Vagina (tissue), 2 donors: ENCODE measurements at regions not wholly inside any gene's neighbourhood (a gene's known extent, or its start where the extent isn't known, plus 50 kb on each side); places are given as distances from the start of the nearest gene placed in this dataset.

ENCODE experiments used
- DNase-seq, 2 donors: peaks; one replicate each; pipeline ENCODE4 v3.0.0-alpha.2; 2017; ENCODE audit errors: extremely low spot score in 2 of 2
- H3K27ac ChIP-seq: fragments of 200-600 bp; sonication (generic); one replicate; pipeline ENCODE4 v1.5.1; 2019
- H3K27me3 ChIP-seq: fragments of 200-600 bp; sonication (generic); one replicate; pipeline ENCODE4 v1.5.1; 2019
- H3K36me3 ChIP-seq, 2 donors: fragments of 200-600 bp; sonication (generic); one replicate each; pipeline ENCODE4 v1.5.1; 2017 to 2019
- H3K4me1 ChIP-seq: fragments of 200-600 bp; sonication (generic); one replicate; pipeline ENCODE4 v1.5.1; 2019
- H3K4me3 ChIP-seq, 2 donors: fragments of 200-600 bp; sonication (generic); 1 replicate in 1 of 2; 2 replicates in 1 of 2; pipeline ENCODE4 v1.5.1; 2016 to 2019
- H3K9me3 ChIP-seq: fragments of 200-600 bp; sonication (generic); one replicate; pipeline ENCODE4 v1.5.1; 2019
- POLR2A ChIP-seq, 2 donors: fragments of 450-650 bp; IDR thresholded peaks; one replicate each; pipeline ENCODE4 v1.6.1; 2017; ENCODE audit warnings: antibody characterized with exemption in 2 of 2, mild to moderate bottlenecking in 2 of 2, moderate library complexity in 2 of 2
- POLR2AphosphoS5 ChIP-seq, 2 donors: sonication (generic); formaldehyde crosslinking; IDR thresholded peaks; one replicate each; pipeline ENCODE4 v1.9.0; 2017; ENCODE audit warnings: antibody characterized with exemption in 2 of 2, mild to moderate bottlenecking in 2 of 2, low read depth in 1 of 2; ENCODE audit not compliant: insufficient read depth in 1 of 2
- intact Hi-C: fragments of 100-400 bp; cut with DNase I; formaldehyde crosslinking; loops from one replicate; pipeline ENCODE4 v1.15.1; 2023
- TF ChIP-seq, protein P1 (sequence below), 3 experiments: fragments of 450-650 bp in 2 of 3; fragments of 200-600 bp in 1 of 3; sonication (generic) in 1 of 3; IDR thresholded peaks; one replicate each; pipeline ENCODE4 v1.5.1; 2017 to 2019; ENCODE audit warnings: antibody characterized with exemption in 3 of 3, mild to moderate bottlenecking in 2 of 3, moderate library complexity in 2 of 3

DNA sequence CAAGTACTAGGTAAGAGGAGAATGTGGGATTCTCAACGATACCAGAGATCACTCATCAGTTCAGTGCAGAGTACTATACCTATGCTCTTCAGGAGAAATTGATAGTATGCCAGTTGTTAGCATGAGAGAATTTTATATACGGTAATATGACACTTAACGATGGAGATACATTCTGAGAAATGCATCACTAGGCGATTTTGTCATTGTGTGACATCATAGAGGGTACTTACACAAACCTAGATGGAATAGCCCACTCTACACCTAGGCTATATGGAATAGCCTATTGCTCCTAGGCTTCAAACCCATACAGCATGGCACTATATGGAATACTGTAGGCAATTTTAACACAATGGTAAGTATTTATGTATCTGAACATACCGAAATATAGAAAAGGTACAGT is 140.2 kb downstream of the SLIT2 start:
- no peak for TF ChIP-seq POLR2AphosphoS5 (IDR thresholded peaks at IDR 0.05; ENCODE audit: insufficient read depth in 1 of 2, low read depth in 1 of 2)
- TF ChIP-seq, protein P1, sequence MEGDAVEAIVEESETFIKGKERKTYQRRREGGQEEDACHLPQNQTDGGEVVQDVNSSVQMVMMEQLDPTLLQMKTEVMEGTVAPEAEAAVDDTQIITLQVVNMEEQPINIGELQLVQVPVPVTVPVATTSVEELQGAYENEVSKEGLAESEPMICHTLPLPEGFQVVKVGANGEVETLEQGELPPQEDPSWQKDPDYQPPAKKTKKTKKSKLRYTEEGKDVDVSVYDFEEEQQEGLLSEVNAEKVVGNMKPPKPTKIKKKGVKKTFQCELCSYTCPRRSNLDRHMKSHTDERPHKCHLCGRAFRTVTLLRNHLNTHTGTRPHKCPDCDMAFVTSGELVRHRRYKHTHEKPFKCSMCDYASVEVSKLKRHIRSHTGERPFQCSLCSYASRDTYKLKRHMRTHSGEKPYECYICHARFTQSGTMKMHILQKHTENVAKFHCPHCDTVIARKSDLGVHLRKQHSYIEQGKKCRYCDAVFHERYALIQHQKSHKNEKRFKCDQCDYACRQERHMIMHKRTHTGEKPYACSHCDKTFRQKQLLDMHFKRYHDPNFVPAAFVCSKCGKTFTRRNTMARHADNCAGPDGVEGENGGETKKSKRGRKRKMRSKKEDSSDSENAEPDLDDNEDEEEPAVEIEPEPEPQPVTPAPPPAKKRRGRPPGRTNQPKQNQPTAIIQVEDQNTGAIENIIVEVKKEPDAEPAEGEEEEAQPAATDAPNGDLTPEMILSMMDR (IDR thresholded peaks at IDR 0.05), result no peak
- TF ChIP-seq POLR2A (IDR thresholded peaks at IDR 0.05), result no peak
- no peak overlapping the region for H3K27ac ChIP-seq
- no peaks in the 10 kb centered on the region for H3K36me3 ChIP-seq
- no peaks in the 10 kb centered on the region for H3K4me1 ChIP-seq
- DNase-seq, result no peak
- intact Hi-C loops, result no loop called here
- no peaks in the 10 kb centered on the region for H3K27me3 ChIP-seq
- H3K4me3 ChIP-seq, result no peak overlapping the region
- H3K9me3 ChIP-seq, result no peaks in the 10 kb centered on the region

DNA sequence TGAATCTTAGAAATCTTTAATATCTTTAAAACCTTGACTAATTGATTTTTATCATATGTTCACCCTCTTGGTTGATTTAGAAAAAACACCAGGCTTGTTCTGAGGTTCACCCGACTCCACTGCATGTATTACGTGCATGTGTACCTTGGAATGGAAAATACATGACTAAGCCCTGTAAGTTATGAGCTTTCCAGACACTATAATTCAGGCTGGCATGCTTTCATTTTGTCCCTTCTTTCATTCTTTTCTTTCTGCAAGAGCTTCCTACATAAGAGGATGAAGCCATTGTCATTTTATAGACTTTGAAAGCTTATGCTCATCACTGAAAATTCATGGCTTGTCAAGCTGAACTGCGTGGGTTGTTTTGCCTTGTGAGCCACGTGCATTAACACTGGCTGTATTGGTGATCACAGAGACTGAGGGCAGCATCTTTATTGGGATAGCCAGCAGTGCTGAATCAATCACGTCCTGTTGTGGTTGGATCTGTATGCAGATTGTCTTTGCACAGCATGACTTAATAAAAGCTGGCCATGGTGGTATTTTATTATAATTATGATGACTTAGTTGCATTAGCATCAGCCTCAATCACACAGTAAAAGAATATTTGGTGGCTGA is 141.9 kb downstream of the SLIT2 start:
- Histone ChIP-seq H3K27me3 (no peaks in the 10 kb centered on the region), H3K9me3 (no peaks in the 10 kb centered on the region), H3K36me3 (no peaks in the 10 kb centered on the region), H3K27ac (no peak overlapping the region), H3K4me3 (no peak overlapping the region), H3K4me1 (no peaks in the 10 kb centered on the region)
- no peak for DNase-seq
- TF ChIP-seq, protein P1 (IDR thresholded peaks at IDR 0.05), result no peak
- no peak for TF ChIP-seq POLR2A (IDR thresholded peaks at IDR 0.05)
- no peak for TF ChIP-seq POLR2AphosphoS5 (IDR thresholded peaks at IDR 0.05; ENCODE audit: insufficient read depth in 1 of 2, low read depth in 1 of 2)
- intact Hi-C loops, result no loop called here

DNA sequence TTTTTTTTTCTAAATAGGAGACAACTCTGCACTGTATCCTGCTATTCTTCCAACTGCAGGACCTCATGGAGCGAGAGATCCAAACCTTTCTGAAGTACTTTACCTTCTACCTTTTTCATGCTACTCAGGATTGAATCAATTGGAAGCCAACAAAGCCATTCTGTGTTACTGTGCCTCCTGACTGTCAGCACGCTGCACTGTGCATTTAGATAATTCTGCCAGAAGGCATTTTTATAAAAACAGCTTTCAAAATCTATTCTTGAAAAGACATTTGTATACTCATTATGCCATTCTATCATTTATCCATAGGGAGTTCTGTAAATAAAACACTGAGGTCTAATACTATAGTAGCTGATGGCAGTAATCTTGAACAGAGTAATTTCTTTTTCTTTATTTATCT is 142.8 kb downstream of the SLIT2 start:
- Histone ChIP-seq H3K9me3 (no peaks in the 10 kb centered on the region), H3K4me1 (no peaks in the 10 kb centered on the region), H3K27ac (no peak overlapping the region), H3K36me3 (no peaks in the 10 kb centered on the region), H3K27me3 (no peaks in the 10 kb centered on the region), H3K4me3 (no peak overlapping the region)
- TF ChIP-seq POLR2AphosphoS5 (IDR thresholded peaks at IDR 0.05; ENCODE audit: insufficient read depth in 1 of 2, low read depth in 1 of 2) (no peak), POLR2A (IDR thresholded peaks at IDR 0.05) (no peak)
- TF ChIP-seq, protein P1 (IDR thresholded peaks at IDR 0.05), result no peak
- DNase-seq, result no peak
- intact Hi-C loops, result no loop called here

DNA sequence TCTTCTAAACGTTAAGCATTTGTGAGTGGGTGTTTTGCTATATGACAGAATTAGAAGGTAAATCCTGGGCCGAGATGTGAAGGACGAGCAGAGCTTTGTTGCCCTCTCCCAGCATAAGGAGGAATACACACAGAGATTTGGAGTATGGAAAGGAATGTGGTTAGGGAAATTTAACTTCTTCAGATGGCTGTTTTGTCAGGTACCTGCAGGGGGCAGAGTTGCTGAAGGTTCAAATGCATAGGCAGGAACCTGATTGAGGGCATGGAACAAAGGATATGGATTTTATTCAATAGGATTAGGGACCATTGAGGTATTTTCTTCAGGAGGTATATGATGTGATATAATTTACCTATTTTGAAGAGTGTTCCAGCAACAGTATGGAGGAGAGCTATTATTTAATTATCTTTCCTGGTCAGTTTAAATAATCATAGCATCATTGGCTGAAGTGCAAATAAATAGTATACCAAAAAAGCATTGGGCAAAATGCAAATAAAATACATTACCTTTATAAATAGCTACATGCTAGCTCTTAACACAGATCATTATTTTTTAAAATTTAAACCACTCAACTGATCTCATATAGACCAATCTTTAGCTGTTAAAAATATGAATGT is 143.6 kb downstream of the SLIT2 start:
- H3K36me3 ChIP-seq, result no peaks in the 10 kb centered on the region
- no peak overlapping the region for H3K27ac ChIP-seq
- no peak for DNase-seq
- H3K4me1 ChIP-seq, result no peaks in the 10 kb centered on the region
- intact Hi-C loops, result no loop called here
- H3K4me3 ChIP-seq, result no peak overlapping the region
- H3K27me3 ChIP-seq, result no peaks in the 10 kb centered on the region
- H3K9me3 ChIP-seq, result no peaks in the 10 kb centered on the region
- TF ChIP-seq POLR2A (IDR thresholded peaks at IDR 0.05), result no peak
- TF ChIP-seq, protein P1 (IDR thresholded peaks at IDR 0.05), result no peak

DNA sequence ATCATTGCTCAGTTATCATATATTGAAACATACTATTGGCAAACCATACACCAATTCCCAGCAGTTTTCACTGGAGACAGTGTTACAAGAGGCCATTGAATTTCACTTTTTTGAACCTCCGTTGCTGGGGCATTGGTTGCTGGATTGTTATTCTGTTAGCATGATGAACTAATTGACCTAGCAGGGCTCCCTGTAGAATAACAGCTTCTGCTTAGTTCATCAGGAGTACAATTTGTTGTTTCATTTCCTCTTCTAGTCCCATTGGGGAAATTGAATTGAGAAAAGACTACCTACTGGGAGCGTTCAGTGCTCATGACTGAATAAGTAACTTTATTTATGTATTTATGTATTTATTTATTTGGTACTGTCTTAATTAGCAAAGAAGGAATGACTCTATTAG is 151.6 kb downstream of the SLIT2 start:
- DNase-seq, result no peak
- H3K36me3 ChIP-seq, result no peaks in the 10 kb centered on the region
- no peak overlapping the region for H3K27ac ChIP-seq
- TF ChIP-seq POLR2A (IDR thresholded peaks at IDR 0.05) (no peak), POLR2AphosphoS5 (IDR thresholded peaks at IDR 0.05; ENCODE audit: insufficient read depth in 1 of 2, low read depth in 1 of 2) (no peak)
- TF ChIP-seq, protein P1 (IDR thresholded peaks at IDR 0.05), result no peak
- H3K9me3 ChIP-seq, result no peaks in the 10 kb centered on the region
- no peaks in the 10 kb centered on the region for H3K27me3 ChIP-seq
- H3K4me3 ChIP-seq, result no peak overlapping the region
- intact Hi-C loops, result no loop called here
- H3K4me1 ChIP-seq, result peaks cover 8% of the 10 kb centered on the region
